ENCODE measurements at regions not wholly inside any gene's neighbourhood (a gene's known extent, or its start where the extent isn't known, plus 50 kb on each side); places are given as distances from the start of the nearest gene placed in this dataset.

GRCh38 chr4:18945464-18945863 lies 923.9 kb upstream of the LCORL start:
- intact Hi-C loops (cut with micrococcal nuclease; ENCODE audit: unreplicated experiment) (no loop called here), in situ Hi-C loops (cut with HindIII; ENCODE audit: low pct_unique_long_range_greater_than_20kb, low sequenced_read_pairs) (no loop called here)
- Histone ChIP-seq H3K4me1 (ENCODE audit: control insufficient read depth, insufficient read depth, low read length) (no peaks in the 10 kb centered on the region), H3K9me3 (ENCODE audit: control insufficient read depth, insufficient read depth, low read depth, low read length) (no peaks in the 10 kb centered on the region), H3K36me3 (ENCODE audit: control insufficient read depth, insufficient read depth, low read length) (no peaks in the 10 kb centered on the region), H3K4me3 (ENCODE audit: low read depth in 2 of 2, low read length in 2 of 2) (no peak overlapping the region), H3K27me3 (ENCODE audit: control insufficient read depth, insufficient read depth, low read length) (no peaks in the 10 kb centered on the region), H3K27ac (ENCODE audit: low read length) (no peak overlapping the region)
- CTCF ChIA-PET: no interaction called here
- TF ChIP-seq TCF7L2 (IDR thresholded peaks at IDR 0.05; ENCODE audit: low read depth, low read length): no peak
- TF ChIP-seq CTCF (IDR thresholded peaks at IDR 0.05): no peak
- TF ChIP-seq REST (IDR thresholded peaks at IDR 0.05; ENCODE audit: insufficient read depth in 1 of 2, low read depth in 2 of 2, low read length in 1 of 2): no peak
- no peak for TF ChIP-seq SIN3A (IDR thresholded peaks at IDR 0.05; ENCODE audit: borderline replicate concordance, insufficient read depth, low read depth, low read length)
- no peak for TF ChIP-seq POLR2AphosphoS5 (IDR thresholded peaks at IDR 0.05; ENCODE audit: low read depth, low read length)
- ATAC-seq: no peak
- DNase-seq (ENCODE audit: low read depth, low spot score): no peak
- POLR2A ChIA-PET: no interaction called here
- BruUV-seq (replicated peaks): no TSS peak

GRCh38 chr4:18942874-18943273 lies 921.3 kb upstream of the LCORL start:
- in situ Hi-C loops (cut with HindIII; ENCODE audit: low pct_unique_long_range_greater_than_20kb, low sequenced_read_pairs) (no loop called here), intact Hi-C loops (cut with micrococcal nuclease; ENCODE audit: unreplicated experiment) (no loop called here)
- no peaks in the 10 kb centered on the region for H3K9me3 ChIP-seq (ENCODE audit: control insufficient read depth, insufficient read depth, low read depth, low read length)
- no peaks in the 10 kb centered on the region for H3K36me3 ChIP-seq (ENCODE audit: control insufficient read depth, insufficient read depth, low read length)
- H3K4me3 ChIP-seq (ENCODE audit: low read depth in 2 of 2, low read length in 2 of 2): no peak overlapping the region
- ChIA-PET POLR2A (no interaction called here), CTCF (no interaction called here)
- no peak for TF ChIP-seq CTCF (IDR thresholded peaks at IDR 0.05)
- TF ChIP-seq POLR2AphosphoS5 (IDR thresholded peaks at IDR 0.05; ENCODE audit: low read depth, low read length): no peak
- no peak for TF ChIP-seq REST (IDR thresholded peaks at IDR 0.05; ENCODE audit: insufficient read depth in 1 of 2, low read depth in 2 of 2, low read length in 1 of 2)
- TF ChIP-seq SIN3A (IDR thresholded peaks at IDR 0.05; ENCODE audit: borderline replicate concordance, insufficient read depth, low read depth, low read length): no peak
- no peak for TF ChIP-seq TCF7L2 (IDR thresholded peaks at IDR 0.05; ENCODE audit: low read depth, low read length)
- DNase-seq (ENCODE audit: low read depth, low spot score): no peak
- no peak for ATAC-seq
- BruUV-seq (replicated peaks): no TSS peak
- no peaks in the 10 kb centered on the region for H3K27me3 ChIP-seq (ENCODE audit: control insufficient read depth, insufficient read depth, low read length)
- H3K4me1 ChIP-seq (ENCODE audit: control insufficient read depth, insufficient read depth, low read length): no peaks in the 10 kb centered on the region
- no peak overlapping the region for H3K27ac ChIP-seq (ENCODE audit: low read length)

Measured in Panc1 (cell line).